Glutamatergic neuron (in vitro differentiated cells): ENCODE measurements at regions not wholly inside any gene's neighbourhood (a gene's known extent, or its start where the extent isn't known, plus 50 kb on each side); places are given as distances from the start of the nearest gene placed in this dataset.

ENCODE experiments used
- DNase-seq: peaks from one replicate; pipeline ENCODE4 v3.0.0; 2022
- H3K27ac Mint-ChIP-seq: one replicate; pipeline ENCODE4 v1.8.0; 2020; ENCODE audit warnings: mild to moderate bottlenecking, mixed read lengths, inconsistent platforms; ENCODE audit not compliant: unreplicated experiment
- H3K27me3 Mint-ChIP-seq: one replicate; pipeline ENCODE4 v1.8.0; 2020; ENCODE audit warnings: mild to moderate bottlenecking, moderate library complexity, mixed read lengths, inconsistent platforms; ENCODE audit not compliant: unreplicated experiment
- H3K36me3 Mint-ChIP-seq: one replicate; pipeline ENCODE4 v1.8.0; 2020; ENCODE audit warnings: mild to moderate bottlenecking, mixed read lengths, inconsistent platforms; ENCODE audit not compliant: unreplicated experiment
- H3K4me1 Mint-ChIP-seq: one replicate; pipeline ENCODE4 v1.8.0; 2020; ENCODE audit warnings: mild to moderate bottlenecking, low read depth, mixed read lengths, inconsistent platforms; ENCODE audit not compliant: unreplicated experiment
- H3K4me3 Mint-ChIP-seq: one replicate; pipeline ENCODE4 v1.8.0; 2020; ENCODE audit warnings: mild to moderate bottlenecking, mixed read lengths, inconsistent platforms; ENCODE audit not compliant: unreplicated experiment
- H3K9me3 Mint-ChIP-seq: one replicate; pipeline ENCODE4 v1.8.0; 2020; ENCODE audit warnings: mild to moderate bottlenecking, moderate library complexity, mixed read lengths, inconsistent platforms; ENCODE audit not compliant: unreplicated experiment
- TF ChIP-seq, protein P1 (sequence below): fragments of 200-600 bp; sonication (generic); IDR thresholded peaks from one replicate; pipeline ENCODE4 v1.5.0; 2021; ENCODE audit not compliant: partially characterized antibody, unreplicated experiment

DNA sequence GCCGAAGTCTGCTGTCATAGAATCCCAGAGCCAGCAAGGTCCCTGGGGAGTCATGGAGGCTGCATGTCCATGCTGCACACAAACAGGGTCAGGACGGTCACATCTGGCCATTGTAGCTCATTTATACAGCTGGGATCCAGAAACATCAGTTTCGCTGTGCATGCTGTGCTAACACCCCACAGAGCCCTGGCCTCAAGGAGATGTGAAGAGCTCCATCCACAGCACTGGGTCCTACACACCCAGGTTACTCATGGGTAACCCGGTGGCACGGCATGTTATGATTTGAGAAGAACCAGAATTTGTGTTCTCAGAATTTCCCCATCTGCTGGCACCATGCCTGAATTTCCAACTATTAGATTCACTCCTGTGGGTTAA lies 146.3 kb upstream of the ARHGAP20 start:
- no peaks in the 10 kb centered on the region for H3K9me3 Mint-ChIP-seq
- H3K27me3 Mint-ChIP-seq = no peaks in the 10 kb centered on the region
- DNase-seq = peak; percentile 19
- H3K4me3 Mint-ChIP-seq = no peak overlapping the region
- TF ChIP-seq, protein P1, sequence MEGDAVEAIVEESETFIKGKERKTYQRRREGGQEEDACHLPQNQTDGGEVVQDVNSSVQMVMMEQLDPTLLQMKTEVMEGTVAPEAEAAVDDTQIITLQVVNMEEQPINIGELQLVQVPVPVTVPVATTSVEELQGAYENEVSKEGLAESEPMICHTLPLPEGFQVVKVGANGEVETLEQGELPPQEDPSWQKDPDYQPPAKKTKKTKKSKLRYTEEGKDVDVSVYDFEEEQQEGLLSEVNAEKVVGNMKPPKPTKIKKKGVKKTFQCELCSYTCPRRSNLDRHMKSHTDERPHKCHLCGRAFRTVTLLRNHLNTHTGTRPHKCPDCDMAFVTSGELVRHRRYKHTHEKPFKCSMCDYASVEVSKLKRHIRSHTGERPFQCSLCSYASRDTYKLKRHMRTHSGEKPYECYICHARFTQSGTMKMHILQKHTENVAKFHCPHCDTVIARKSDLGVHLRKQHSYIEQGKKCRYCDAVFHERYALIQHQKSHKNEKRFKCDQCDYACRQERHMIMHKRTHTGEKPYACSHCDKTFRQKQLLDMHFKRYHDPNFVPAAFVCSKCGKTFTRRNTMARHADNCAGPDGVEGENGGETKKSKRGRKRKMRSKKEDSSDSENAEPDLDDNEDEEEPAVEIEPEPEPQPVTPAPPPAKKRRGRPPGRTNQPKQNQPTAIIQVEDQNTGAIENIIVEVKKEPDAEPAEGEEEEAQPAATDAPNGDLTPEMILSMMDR = no peak
- H3K4me1 Mint-ChIP-seq = peaks cover 4% of the 10 kb centered on the region
- H3K36me3 Mint-ChIP-seq = no peaks in the 10 kb centered on the region
- no peak overlapping the region for H3K27ac Mint-ChIP-seq

DNA sequence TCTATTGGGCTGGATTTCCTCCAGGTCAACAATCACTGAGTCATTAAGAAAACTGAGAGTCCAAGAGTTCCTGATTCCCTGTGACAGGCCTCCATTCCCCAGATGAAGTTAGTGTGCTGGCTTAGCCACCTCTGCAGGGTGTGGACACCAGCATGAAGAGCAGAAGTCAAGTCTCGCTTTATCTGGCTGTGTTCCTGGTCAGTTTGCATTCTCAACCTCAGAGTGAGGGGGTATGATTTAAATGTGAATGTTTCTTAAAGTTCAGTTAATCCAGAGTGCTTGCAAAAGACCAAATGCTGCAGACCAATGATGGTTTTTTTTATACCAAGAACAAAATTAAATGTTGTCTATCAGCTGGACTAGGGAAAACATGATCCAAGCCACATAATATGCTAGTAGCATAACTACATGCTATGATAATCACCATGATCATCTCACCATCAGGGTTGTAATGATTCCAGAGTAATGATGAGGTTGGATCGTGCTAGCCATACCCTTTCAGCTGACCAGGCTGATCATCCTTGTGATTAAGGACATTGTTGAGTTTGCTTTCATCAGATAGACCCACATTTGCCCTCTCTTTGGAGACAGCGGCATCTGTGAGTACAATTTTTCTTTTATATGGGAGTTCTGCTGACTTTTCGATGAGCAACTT lies 145.8 kb upstream of the ARHGAP20 start:
- H3K4me1 Mint-ChIP-seq = peaks cover 4% of the 10 kb centered on the region
- H3K27ac Mint-ChIP-seq = no peak overlapping the region
- H3K4me3 Mint-ChIP-seq = no peak overlapping the region
- DNase-seq = no peak
- H3K27me3 Mint-ChIP-seq = no peaks in the 10 kb centered on the region
- no peaks in the 10 kb centered on the region for H3K36me3 Mint-ChIP-seq
- no peaks in the 10 kb centered on the region for H3K9me3 Mint-ChIP-seq
- TF ChIP-seq, protein P1 = no peak

DNA sequence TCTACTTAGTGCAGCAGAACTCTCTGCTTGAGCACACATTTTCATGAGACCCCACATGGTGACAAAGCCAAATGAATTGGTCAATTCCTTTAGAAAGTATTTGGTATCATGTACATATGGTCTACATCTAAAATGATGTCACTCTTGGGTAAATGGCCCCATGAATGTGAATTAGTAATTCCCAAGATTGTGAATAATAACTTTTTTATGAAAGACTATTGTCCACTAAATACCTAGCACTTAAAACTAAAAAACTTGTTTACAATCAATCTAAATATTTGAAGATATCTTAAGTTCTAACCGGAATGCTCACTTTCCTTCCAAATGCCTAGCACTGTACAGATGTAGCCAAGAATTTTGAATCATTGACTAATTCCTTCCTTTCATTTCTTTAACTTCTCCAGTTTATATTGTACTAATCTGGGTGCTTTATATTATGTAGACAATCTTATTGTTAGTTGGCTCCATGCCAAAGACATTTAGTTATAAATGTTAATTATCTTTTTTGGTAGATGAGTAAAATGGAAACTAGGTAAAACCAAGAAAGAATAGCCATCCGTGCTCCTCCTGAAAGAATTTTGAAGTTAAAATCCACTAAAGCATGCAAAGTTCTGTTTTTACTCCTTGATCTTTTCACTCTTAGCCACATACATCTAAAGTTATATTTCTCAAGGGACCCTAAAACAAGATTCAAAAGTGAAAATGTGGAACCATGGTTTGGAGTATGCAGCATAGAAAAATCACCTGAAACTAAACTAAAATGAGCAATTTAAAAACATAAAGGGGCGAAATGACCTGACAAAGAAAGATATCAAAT lies 145.0 kb upstream of the ARHGAP20 start:
- Mint-ChIP-seq H3K36me3 (no peaks in the 10 kb centered on the region), H3K9me3 (no peaks in the 10 kb centered on the region), H3K4me3 (no peak overlapping the region), H3K4me1 (peaks cover 4% of the 10 kb centered on the region), H3K27me3 (no peaks in the 10 kb centered on the region), H3K27ac (no peak overlapping the region)
- no peak for DNase-seq
- TF ChIP-seq, protein P1 = no peak

DNA sequence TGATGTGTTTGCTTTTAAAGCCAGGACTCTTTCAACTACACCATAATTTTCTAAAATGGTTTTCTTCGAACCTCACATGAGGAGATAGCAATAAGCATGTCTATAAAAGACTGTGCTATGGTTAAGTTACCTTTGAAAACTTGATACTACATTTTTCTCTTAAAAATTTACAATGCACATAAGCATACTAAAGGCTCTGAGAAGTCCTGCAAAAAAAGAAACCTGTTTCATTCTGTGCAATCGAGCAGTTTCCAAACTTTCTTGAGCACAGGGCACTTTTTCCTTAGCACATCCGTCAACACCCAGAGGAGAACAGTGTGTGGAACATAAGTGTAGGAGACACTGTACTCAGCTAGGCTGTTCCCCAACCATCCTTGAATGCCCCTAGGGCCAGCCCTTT lies 144.1 kb upstream of the ARHGAP20 start:
- H3K27me3 Mint-ChIP-seq = no peaks in the 10 kb centered on the region

More for the DNA sequence above, 144.1 kb upstream of the ARHGAP20 start:
- DNase-seq = no peak
- Mint-ChIP-seq H3K9me3 (no peaks in the 10 kb centered on the region), H3K4me1 (peaks cover 4% of the 10 kb centered on the region), H3K4me3 (no peak overlapping the region), H3K27ac (no peak overlapping the region), H3K36me3 (no peaks in the 10 kb centered on the region)
- TF ChIP-seq, protein P1 = no peak
